HG02610 (cell line): ENCODE measurements at regions not wholly inside any gene's neighbourhood (a gene's known extent, or its start where the extent isn't known, plus 50 kb on each side); places are given as distances from the start of the nearest gene placed in this dataset.
"Not testable (repeated sequence)": the region's sequence is repeated elsewhere in the genome, so short reads cannot be mapped to it uniquely, and the experiment has no call there.

Experiments used
- ATAC-seq: cut with Tn5 transposase; IDR thresholded peaks from one replicate; pipeline ENCODE4 v1.9.1; 2021; ENCODE audit warnings: mild to moderate bottlenecking, moderate library complexity; ENCODE audit not compliant: unreplicated experiment

GRCh38 chr4:149211876-149212275 is 603.8 kb downstream of the IQCM start:
- no peak for ATAC-seq

GRCh38 chr4:149203256-149204001 is 612.2 kb downstream of the IQCM start:
- no peak for ATAC-seq

GRCh38 chr4:149202117-149202516 is 613.5 kb downstream of the IQCM start:
- no peak for ATAC-seq

GRCh38 chr4:149199594-149199993 is 616.0 kb downstream of the IQCM start:
- no peak for ATAC-seq

GRCh38 chr4:149194061-149194460 is 621.6 kb downstream of the IQCM start:
- no peak for ATAC-seq

GRCh38 chr4:149187726-149188125 is 627.9 kb downstream of the IQCM start:
- ATAC-seq = no peak

GRCh38 chr4:149183638-149184037 is 632.0 kb downstream of the IQCM start:
- no peak for ATAC-seq

GRCh38 chr4:149181459-149181858 is 634.2 kb downstream of the IQCM start:
- not testable (repeated sequence) for ATAC-seq

- ATAC-seq = no peak
Observed at GRCh38 chr4:149176039-149176438, 639.6 kb downstream of the IQCM start.

- no peak for ATAC-seq
Observed at GRCh38 chr4:149175549-149175948, 640.1 kb downstream of the IQCM start.

- no peak for ATAC-seq
Observed at GRCh38 chr4:149173241-149174013, 642.2 kb downstream of the IQCM start.

- ATAC-seq = no peak
Observed at GRCh38 chr4:149168645-149169044, 647.0 kb downstream of the IQCM start.

GRCh38 chr4:149166876-149167275 is 648.8 kb downstream of the IQCM start:
- no peak for ATAC-seq

GRCh38 chr4:149166365-149166764 is 649.3 kb downstream of the IQCM start:
- ATAC-seq = no peak

GRCh38 chr4:149164282-149164681 is 651.4 kb downstream of the IQCM start:
- no peak for ATAC-seq

GRCh38 chr4:149161247-149161646 is 654.4 kb downstream of the IQCM start:
- ATAC-seq = no peak

GRCh38 chr4:149160370-149160769 is 655.3 kb downstream of the IQCM start:
- no peak for ATAC-seq

- ATAC-seq = no peak
Observed at GRCh38 chr4:149158817-149159216, 656.8 kb downstream of the IQCM start.

- no peak for ATAC-seq
Observed at GRCh38 chr4:149145803-149146202, 669.8 kb downstream of the IQCM start.

- ATAC-seq = no peak
Observed at GRCh38 chr4:149144060-149144459, 671.6 kb downstream of the IQCM start.

- ATAC-seq = no peak
Observed at GRCh38 chr4:149141391-149141790, 674.3 kb downstream of the IQCM start.

GRCh38 chr4:149140841-149141240 is 674.8 kb downstream of the IQCM start:
- ATAC-seq = no peak
